Smooth muscle cell (in vitro differentiated cells): ENCODE measurements at regions not wholly inside any gene's neighbourhood (a gene's known extent, or its start where the extent isn't known, plus 50 kb on each side); places are given as distances from the start of the nearest gene placed in this dataset.

Experiments used
- DNase-seq: peaks from one replicate; lab custom pipeline; 2025; ENCODE audit not compliant: unreplicated experiment; lab: John Stamatoyannopoulos, UW
- H2AFZ ChIP-seq: fragments of 200-600 bp; sonication (generic); 2 replicates; pipeline ENCODE4 v1.6.0; 2016; ENCODE audit warnings: antibody characterized with exemption, low read depth, mild to moderate bottlenecking
- H3F3A ChIP-seq: fragments of 200-600 bp; sonication (generic); 2 replicates; pipeline ENCODE4 v1.6.0; 2017; ENCODE audit warnings: antibody characterized with exemption, low read depth
- H3K27ac ChIP-seq: fragments of 200-600 bp; sonication (generic); 2 replicates; pipeline ENCODE4 v1.5.1; 2016; ENCODE audit warnings: low read depth, mild to moderate bottlenecking
- H3K27me3 ChIP-seq: fragments of 200-600 bp; sonication (generic); 2 replicates; pipeline ENCODE4 v1.6.1; 2016; ENCODE audit warnings: low read depth, mild to moderate bottlenecking
- H3K36me3 ChIP-seq: fragments of 200-600 bp; sonication (generic); 2 replicates; pipeline ENCODE4 v1.5.1; 2016; ENCODE audit warnings: low read depth
- H3K4me1 ChIP-seq: fragments of 200-600 bp; sonication (generic); 2 replicates; pipeline ENCODE4 v1.5.1; 2016; ENCODE audit warnings: low read depth
- H3K4me2 ChIP-seq: fragments of 200-600 bp; sonication (generic); 2 replicates; pipeline ENCODE4 v1.6.0; 2016; ENCODE audit warnings: mild to moderate bottlenecking
- H3K4me3 ChIP-seq: fragments of 200-600 bp; sonication (generic); 2 replicates; pipeline ENCODE4 v1.5.1; 2016; ENCODE audit warnings: mild to moderate bottlenecking
- H3K79me2 ChIP-seq: fragments of 200-600 bp; sonication (generic); 2 replicates; pipeline ENCODE4 v1.6.0; 2016; ENCODE audit warnings: low read depth, mild to moderate bottlenecking
- H3K9ac ChIP-seq: fragments of 200-600 bp; sonication (generic); 2 replicates; pipeline ENCODE4 v1.6.0; 2016; ENCODE audit warnings: low read depth
- H3K9me3 ChIP-seq: fragments of 200-600 bp; sonication (generic); replicated peaks from 2 replicates; pipeline ENCODE4 v1.5.1; 2016; ENCODE audit warnings: low read depth
- H4K20me1 ChIP-seq: fragments of 200-600 bp; sonication (generic); 2 replicates; pipeline ENCODE4 v1.6.0; 2016; ENCODE audit warnings: low read depth
- CTCF ChIP-seq: fragments of 200-600 bp; sonication (generic); IDR thresholded peaks from 2 replicates; pipeline ENCODE4 v1.5.1; 2017; ENCODE audit warnings: borderline replicate concordance, mild to moderate bottlenecking, antibody characterized with exemption; ENCODE audit not compliant: insufficient read depth, poor library complexity, severe bottlenecking
- WGBS: methylation state at CpG from one replicate; pipeline ENCODE4 v1.1.7; 2016; ENCODE audit warnings: low lambda C conversion rate; 5-methylcytosine and 5-hydroxymethylcytosine counted together

- Histone ChIP-seq H4K20me1 (no peaks in the 10 kb centered on the region), H3K4me1 (no peaks in the 10 kb centered on the region), H3K9me3 (no peaks in the 10 kb centered on the region), H3K9ac (no peak overlapping the region), H3K79me2 (no peaks in the 10 kb centered on the region), H3K36me3 (no peaks in the 10 kb centered on the region), H2AFZ (no peak overlapping the region), H3K4me3 (no peak overlapping the region), H3K27ac (no peak overlapping the region), H3K4me2 (no peak overlapping the region), H3F3A (no peaks in the 10 kb centered on the region), H3K27me3 (no peaks in the 10 kb centered on the region)
- TF ChIP-seq CTCF = no peak
- no peak for DNase-seq
- 45% methylated on average over 1 of the region's 1 CpG for WGBS
These were observed 662.5 kb upstream of the GBE1 start for GRCh38 chr3:82424031-82424339.

- no peak for DNase-seq
- H3K9me3 ChIP-seq = no peaks in the 10 kb centered on the region
- H3K27me3 ChIP-seq = no peaks in the 10 kb centered on the region
- no peak overlapping the region for H3K4me2 ChIP-seq
- 36% methylated on average over 2 of the region's 2 CpGs for WGBS
- no peak overlapping the region for H3K27ac ChIP-seq
- H3K36me3 ChIP-seq = no peaks in the 10 kb centered on the region
- no peaks in the 10 kb centered on the region for H3F3A ChIP-seq
- no peaks in the 10 kb centered on the region for H3K79me2 ChIP-seq
- no peak overlapping the region for H3K9ac ChIP-seq
- H3K4me3 ChIP-seq = no peak overlapping the region
- H3K4me1 ChIP-seq = no peaks in the 10 kb centered on the region
- H4K20me1 ChIP-seq = no peaks in the 10 kb centered on the region
- no peak overlapping the region for H2AFZ ChIP-seq
- no peak for TF ChIP-seq CTCF
These were observed 662.0 kb upstream of the GBE1 start for GRCh38 chr3:82423268-82424030.

GRCh38 chr3:82416830-82417229, 655.4 kb upstream of the GBE1 start:
- Histone ChIP-seq H3K9me3 (no peaks in the 10 kb centered on the region), H3K4me1 (no peaks in the 10 kb centered on the region), H3K79me2 (no peaks in the 10 kb centered on the region), H2AFZ (no peak overlapping the region), H3K9ac (no peak overlapping the region), H3K36me3 (no peaks in the 10 kb centered on the region), H3K4me2 (no peak overlapping the region), H3F3A (no peaks in the 10 kb centered on the region), H3K27ac (no peak overlapping the region), H3K4me3 (no peak overlapping the region), H3K27me3 (no peaks in the 10 kb centered on the region), H4K20me1 (no peaks in the 10 kb centered on the region)
- WGBS = 89% methylated on average over 1 of the region's 1 CpG
- no peak for DNase-seq
- TF ChIP-seq CTCF = no peak

- no peak overlapping the region for H3K27ac ChIP-seq
- H2AFZ ChIP-seq = no peak overlapping the region
- TF ChIP-seq CTCF = no peak
- H3K4me2 ChIP-seq = no peak overlapping the region
- DNase-seq = no peak
- H3K27me3 ChIP-seq = no peaks in the 10 kb centered on the region
- no peak overlapping the region for H3K9ac ChIP-seq
- no peaks in the 10 kb centered on the region for H3K4me1 ChIP-seq
- no peaks in the 10 kb centered on the region for H3K9me3 ChIP-seq
- H3K79me2 ChIP-seq = no peaks in the 10 kb centered on the region
- no peak overlapping the region for H3K4me3 ChIP-seq
- 86% methylated on average over 1 of the region's 1 CpG for WGBS
- H3F3A ChIP-seq = no peaks in the 10 kb centered on the region
- H3K36me3 ChIP-seq = no peaks in the 10 kb centered on the region
- no peaks in the 10 kb centered on the region for H4K20me1 ChIP-seq
These were observed 654.9 kb upstream of the GBE1 start for GRCh38 chr3:82416349-82416748.
